COLO829 (cell line): ENCODE measurements at regions not wholly inside any gene's neighbourhood (a gene's known extent, or its start where the extent isn't known, plus 50 kb on each side); places are given as distances from the start of the nearest gene placed in this dataset.
"Not testable (repeated sequence)": the region's sequence is repeated elsewhere in the genome, so short reads cannot be mapped to it uniquely, and the experiment has no call there.

Source experiments
- DNase-seq: peaks from one replicate; pipeline ENCODE4 v3.0.0; 2012; ENCODE audit warnings: low spot score

DNA sequence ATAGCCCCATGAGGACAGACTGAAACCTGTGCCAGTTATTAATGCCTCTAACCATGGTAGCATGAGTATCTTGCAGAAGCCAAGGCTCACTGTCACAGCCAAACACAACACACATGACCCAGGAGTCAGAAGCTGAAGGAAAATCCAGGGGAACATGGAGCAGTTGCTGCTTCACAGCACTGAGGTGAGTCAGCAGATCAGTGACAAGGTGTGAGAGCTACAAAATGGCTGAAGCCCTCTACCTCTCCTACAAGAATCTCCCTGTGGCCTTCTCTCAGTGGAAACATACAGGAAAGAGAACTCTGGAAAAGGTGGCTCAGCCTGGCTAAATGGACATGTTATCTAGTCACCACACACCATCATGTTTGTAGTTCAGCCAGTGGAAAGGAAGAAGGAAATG lies 93.5 kb downstream of the NAB1 start:
- DNase-seq = no peak

DNA sequence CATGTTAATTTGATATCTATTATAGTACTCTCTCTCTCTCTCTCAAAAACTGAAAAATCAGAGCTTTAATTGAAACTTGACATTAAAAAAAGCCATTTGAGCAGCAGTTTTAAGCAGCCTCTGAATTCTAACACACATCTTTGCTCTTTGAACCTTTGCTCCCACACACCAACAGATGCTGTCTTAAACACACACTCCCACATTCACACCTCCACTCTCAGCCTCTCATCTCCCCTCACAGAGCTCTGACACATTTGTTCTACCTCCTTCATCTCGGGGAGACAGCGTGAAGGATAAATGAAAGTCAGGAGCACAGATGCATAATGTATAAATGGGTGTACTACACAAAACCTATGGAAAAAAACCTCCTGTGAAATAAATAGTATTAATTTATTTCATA lies 95.2 kb downstream of the NAB1 start:
- DNase-seq = no peak

GRCh38 chr2:190746971-190747761 lies 98.3 kb downstream of the NAB1 start:
- DNase-seq = peak; percentile 22

DNA sequence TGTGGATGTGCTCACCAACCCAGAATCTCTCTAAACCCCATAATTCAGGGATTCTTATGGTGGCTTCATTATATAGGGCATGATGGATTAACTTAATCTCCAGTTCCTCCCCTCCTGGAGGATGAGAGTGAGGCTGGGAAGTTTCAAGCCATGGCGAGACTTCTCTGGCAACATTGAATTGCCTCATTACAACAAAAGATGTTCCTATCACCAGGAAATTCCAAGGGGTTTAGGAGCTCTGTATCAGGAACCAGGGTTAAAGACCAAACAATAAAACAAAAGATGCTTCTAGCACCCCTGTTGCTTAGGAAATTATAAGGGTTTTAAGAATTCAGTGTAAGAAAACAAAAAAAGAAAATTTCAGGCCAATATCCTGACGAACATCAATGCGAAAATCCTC lies 100.1 kb downstream of the NAB1 start:
- no peak for DNase-seq

- DNase-seq = no peak
Measured at GRCh38 chr2:190755772-190756415, 107.0 kb downstream of the NAB1 start.

DNA sequence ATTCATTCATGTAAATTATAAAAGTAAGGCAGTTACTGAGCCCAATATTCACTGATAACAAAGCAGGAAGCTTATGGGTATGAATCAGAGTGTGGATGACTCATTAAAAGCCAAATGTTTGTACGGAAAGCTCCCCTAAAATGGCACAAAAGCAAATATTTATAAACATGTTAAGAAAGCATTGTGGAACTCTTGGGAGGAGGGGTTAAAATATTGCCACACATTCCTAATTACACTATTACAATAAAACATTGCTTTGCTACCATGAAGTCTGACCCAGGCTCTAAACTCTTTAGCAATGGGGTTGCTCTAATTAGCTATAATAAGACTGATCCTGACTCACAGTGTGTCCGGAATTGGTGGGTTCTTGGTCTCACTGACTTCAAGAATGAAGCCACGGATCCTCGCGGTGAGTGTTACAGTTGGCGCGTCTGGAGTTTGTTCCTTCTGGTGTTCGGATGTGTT lies 110.9 kb downstream of the NAB1 start:
- peak; percentile 68 for DNase-seq

- not testable (repeated sequence) for DNase-seq
Measured at GRCh38 chr2:190760353-190761150, 111.7 kb downstream of the NAB1 start.

DNA sequence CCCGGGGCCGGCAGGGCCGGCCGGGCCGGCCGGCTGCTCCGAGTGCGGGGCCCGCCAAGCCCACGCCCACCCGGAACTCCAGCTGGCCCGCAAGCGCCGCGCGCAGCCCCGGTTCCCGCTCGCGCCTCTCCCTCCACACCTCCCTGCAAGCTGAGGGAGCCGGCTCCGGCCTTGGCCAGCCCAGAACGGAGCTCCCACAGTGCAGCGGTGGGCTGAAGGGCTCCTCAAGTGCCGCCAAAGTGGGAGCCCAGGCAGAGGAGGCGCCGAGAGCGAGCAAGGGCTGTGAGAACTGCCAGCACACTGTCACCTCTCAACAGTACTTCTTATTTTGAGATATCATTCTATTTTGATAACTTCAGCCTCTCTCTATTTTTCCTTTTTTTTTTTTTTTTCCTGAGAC lies 112.3 kb downstream of the NAB1 start:
- not testable (repeated sequence) for DNase-seq

DNA sequence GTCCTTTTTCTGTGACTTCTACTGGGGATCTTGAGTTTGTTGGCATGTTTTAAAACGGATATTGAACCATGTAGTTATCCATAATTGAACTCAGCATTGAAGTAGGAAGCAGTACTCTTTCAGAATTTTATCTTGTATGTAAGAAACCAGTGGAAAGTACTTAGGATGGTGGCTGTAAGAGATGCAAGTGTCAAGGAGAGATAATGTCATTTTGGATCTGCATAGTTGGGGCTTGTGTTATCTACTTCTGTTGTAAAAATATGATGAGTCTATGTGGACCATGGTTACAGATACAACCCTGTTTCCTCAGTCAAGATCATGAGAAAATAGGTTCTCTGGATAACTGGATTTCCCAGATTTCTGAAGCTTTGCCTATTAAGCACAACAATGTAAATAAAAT lies 113.7 kb downstream of the NAB1 start:
- DNase-seq = no peak

GRCh38 chr2:190763100-190763499 lies 114.2 kb downstream of the NAB1 start:
- no peak for DNase-seq

DNA sequence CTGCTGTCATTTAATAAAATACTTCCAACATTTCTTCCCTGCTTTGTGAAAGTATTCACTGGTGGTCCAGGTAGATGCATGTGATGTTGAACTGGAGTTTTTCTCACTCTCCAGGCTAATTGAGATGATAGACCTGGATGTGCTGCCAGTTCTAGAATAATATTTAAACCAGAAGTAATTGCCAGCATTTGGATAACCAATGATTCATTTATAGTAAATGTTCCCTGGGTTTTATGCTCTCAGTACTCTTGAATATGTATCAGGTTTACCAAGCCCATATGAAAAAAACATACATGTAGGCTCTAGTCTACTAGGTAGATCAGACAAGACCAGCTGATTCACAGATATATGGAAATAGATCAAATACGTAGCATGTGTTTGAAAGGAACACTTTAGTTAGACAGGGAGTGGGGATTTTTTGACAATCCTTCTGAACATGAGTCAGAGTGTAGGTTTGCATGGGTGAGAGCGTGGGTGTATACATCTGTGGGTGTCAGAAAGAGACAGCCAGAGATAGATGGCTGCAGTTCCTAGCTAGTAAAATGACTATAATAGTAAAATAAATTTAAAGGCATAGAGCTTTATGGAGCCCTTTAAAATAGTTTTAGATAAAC lies 115.1 kb downstream of the NAB1 start:
- no peak for DNase-seq

DNA sequence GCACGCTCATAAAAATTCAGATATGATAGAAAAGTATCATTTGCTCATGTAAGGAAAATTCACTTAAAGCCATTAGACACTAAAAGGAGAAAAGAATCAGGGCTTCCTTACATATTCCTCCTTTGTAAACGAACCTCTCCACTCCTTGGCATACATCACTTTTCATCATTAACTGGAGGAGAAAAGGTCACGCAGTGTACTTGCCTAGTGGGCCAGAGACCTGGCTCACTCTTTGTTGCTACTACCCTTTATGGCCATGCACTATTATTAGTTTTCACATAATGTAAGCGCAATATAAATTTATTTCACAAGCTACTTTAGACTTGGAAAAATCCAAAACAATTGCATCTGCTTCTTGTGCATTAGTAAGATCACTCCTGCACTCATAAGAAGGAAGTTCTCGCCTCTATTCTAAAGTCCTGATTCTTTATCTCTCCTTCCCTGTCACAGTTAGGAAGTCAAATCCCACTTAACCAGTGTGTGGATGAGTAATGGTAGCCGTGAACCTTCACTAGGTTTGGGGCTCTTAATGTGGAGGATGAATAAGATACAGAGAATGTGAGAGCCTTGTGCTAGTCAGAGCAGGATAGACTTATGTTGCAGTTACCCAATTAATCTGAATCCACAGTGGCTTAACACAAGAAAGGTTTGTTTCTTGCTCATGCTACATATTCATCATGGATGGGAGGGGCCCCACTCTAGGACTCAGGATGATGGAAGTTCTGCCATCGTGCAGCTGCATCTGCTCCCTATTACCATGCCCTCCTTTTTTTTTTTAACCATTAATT lies 115.0 kb upstream of the GLS start:
- peak; percentile 15 for DNase-seq

DNA sequence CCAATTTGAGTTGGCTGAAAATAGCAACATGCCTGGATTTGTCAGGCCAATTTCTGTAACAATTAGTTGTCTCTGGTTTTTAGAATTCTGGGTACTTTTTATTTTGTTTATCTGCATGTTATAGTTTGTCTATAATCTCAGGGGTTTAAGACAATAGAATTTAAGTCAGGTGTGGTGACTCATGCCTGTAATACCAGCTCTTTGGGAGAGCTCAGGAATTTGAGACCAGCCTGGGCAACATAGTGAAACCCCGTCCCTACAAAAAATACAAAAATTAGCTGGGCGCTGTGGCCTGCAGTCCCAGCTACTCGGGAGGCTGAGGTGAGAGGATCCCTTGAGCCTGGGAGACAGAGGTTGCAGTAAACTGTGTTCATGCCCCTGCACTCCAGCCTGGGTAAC lies 114.4 kb upstream of the GLS start:
- DNase-seq = no peak

DNA sequence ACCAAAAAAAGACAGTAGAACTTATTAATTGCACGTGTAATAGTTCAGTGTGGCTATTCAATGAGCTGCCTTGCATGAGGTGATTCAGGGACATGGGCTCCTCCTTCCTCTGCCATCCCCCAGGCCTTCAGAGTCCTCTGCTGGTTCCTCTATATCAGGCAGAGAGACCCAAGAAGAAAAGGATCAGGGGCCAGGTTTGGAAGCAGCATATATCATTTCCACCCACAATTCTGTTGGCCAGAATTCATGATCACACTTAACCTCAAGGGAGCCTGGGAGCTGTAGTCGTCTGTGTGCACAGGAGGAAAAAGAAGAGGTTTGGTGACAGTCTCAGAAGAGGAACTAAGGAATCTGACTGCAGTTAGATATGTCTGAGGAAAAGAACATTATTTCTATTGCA lies 114.0 kb upstream of the GLS start:
- no peak for DNase-seq

DNA sequence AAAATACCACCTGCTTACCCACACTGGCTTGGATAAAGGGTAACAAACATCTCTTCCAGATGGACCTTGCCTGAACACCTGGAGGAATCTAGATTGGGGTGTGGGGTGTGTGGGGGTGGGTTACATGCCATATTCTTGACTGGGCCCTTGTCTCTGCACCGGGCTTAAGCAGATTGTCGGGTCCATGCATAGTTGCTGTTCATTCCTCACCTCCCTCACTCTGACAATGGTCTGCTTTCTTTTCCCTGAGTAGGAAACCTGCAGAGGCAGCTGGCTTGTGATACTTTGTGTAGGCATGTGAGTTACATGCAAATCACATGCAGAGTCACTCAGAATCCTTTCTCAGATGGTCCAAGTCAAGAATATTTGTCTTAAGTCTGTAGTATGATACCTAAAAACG lies 112.8 kb upstream of the GLS start:
- peak; percentile 33 for DNase-seq

GRCh38 chr2:190769258-190769657 lies 111.4 kb upstream of the GLS start:
- no peak for DNase-seq

DNA sequence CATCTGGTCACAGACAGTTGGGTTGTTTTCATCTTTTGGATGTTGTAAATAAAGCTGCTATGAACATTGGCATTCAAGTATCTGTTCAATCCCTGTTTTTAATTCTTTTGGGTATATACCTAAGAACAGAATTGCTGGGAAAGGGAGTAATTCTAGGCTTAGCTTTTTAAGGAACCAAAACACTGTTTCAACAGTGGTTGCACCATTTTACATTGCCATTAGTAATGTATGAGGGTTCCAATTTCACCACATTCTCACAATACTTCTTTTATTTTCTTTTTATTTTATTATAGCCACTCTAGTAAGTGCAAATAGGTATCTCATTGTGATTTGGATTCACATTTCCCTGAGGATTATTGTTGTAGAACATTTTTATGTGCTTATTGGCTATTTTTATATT lies 108.9 kb upstream of the GLS start:
- DNase-seq = no peak

- no peak for DNase-seq
Measured at GRCh38 chr2:190780594-190780993, 100.0 kb upstream of the GLS start.

GRCh38 chr2:190781604-190782198 lies 98.9 kb upstream of the GLS start:
- peak; percentile 75 for DNase-seq

- no peak for DNase-seq
Measured at GRCh38 chr2:190782264-190782663, 98.4 kb upstream of the GLS start.
